Lower lobe of right lung (tissue), 2 donors: ENCODE measurements at regions not wholly inside any gene's neighbourhood (a gene's known extent, or its start where the extent isn't known, plus 50 kb on each side); places are given as distances from the start of the nearest gene placed in this dataset.

Source experiments
- ATAC-seq, 2 donors: fragments of 200-7000 bp; cut with Tn5 transposase; one replicate each; pipeline ENCODE4 v1.9.1; 2020 to 2022; ENCODE audit warnings: mild to moderate bottlenecking in 2 of 2, moderate library complexity in 2 of 2
- DNase-seq: peaks from one replicate; pipeline ENCODE4 v3.0.0-alpha.2; 2020
- H3K27ac ChIP-seq: fragments of 200-600 bp; one replicate; pipeline ENCODE4 v1.8.0; 2022
- H3K27me3 ChIP-seq: fragments of 200-600 bp; one replicate; pipeline ENCODE4 v1.8.0; 2022; ENCODE audit warnings: low read depth
- H3K36me3 ChIP-seq: fragments of 200-600 bp; one replicate; pipeline ENCODE4 v1.8.0; 2022; ENCODE audit warnings: mild to moderate bottlenecking
- H3K4me1 ChIP-seq: fragments of 200-600 bp; one replicate; pipeline ENCODE4 v1.8.0; 2022
- H3K4me3 ChIP-seq: fragments of 200-600 bp; one replicate; pipeline ENCODE4 v1.8.0; 2022; ENCODE audit warnings: mild to moderate bottlenecking
- H3K9me3 ChIP-seq: fragments of 200-600 bp; one replicate; pipeline ENCODE4 v1.8.0; 2022
- intact Hi-C: fragments of 100-400 bp; cut with DNase I; formaldehyde crosslinking; loops from one replicate; pipeline ENCODE4 v1.11.0; 2022
- TF ChIP-seq, protein P1 (sequence below): fragments of 200-600 bp; IDR thresholded peaks from one replicate; pipeline ENCODE4 v1.8.0; 2022; ENCODE audit warnings: antibody characterized with exemption, mild to moderate bottlenecking
- donor health status: DM: no; HTN: yes; CAD: no; lungs with severe emphysema.

DNA sequence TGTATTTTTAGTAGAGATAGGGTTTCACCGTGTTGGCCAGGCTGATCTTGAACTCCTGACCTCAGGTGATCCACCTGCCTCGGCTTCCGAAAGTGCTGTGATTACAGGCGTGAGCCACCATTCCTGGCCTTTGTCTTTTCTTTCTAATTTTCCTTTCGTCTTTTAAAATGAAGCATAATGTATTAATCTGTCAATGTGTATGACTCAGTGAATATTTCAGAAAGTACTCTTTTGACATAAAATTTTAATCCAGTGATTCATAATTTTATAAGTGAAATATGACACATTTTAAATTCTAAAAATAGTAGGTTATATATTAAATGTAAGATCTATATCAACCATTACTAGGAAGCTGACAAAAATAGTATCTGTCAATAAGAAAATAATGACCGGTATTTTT lies 1059.0 kb upstream of the PRMT6 start:
- Histone ChIP-seq H3K4me3 (no peak overlapping the region), H3K27ac (no peak overlapping the region), H3K27me3 (no peaks in the 10 kb centered on the region), H3K36me3 (no peaks in the 10 kb centered on the region), H3K9me3 (no peaks in the 10 kb centered on the region), H3K4me1 (no peaks in the 10 kb centered on the region)
- DNase-seq (no peak), ATAC-seq (no peak)
- intact Hi-C loops: no loop called here
- TF ChIP-seq, protein P1, sequence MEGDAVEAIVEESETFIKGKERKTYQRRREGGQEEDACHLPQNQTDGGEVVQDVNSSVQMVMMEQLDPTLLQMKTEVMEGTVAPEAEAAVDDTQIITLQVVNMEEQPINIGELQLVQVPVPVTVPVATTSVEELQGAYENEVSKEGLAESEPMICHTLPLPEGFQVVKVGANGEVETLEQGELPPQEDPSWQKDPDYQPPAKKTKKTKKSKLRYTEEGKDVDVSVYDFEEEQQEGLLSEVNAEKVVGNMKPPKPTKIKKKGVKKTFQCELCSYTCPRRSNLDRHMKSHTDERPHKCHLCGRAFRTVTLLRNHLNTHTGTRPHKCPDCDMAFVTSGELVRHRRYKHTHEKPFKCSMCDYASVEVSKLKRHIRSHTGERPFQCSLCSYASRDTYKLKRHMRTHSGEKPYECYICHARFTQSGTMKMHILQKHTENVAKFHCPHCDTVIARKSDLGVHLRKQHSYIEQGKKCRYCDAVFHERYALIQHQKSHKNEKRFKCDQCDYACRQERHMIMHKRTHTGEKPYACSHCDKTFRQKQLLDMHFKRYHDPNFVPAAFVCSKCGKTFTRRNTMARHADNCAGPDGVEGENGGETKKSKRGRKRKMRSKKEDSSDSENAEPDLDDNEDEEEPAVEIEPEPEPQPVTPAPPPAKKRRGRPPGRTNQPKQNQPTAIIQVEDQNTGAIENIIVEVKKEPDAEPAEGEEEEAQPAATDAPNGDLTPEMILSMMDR: no peak

DNA sequence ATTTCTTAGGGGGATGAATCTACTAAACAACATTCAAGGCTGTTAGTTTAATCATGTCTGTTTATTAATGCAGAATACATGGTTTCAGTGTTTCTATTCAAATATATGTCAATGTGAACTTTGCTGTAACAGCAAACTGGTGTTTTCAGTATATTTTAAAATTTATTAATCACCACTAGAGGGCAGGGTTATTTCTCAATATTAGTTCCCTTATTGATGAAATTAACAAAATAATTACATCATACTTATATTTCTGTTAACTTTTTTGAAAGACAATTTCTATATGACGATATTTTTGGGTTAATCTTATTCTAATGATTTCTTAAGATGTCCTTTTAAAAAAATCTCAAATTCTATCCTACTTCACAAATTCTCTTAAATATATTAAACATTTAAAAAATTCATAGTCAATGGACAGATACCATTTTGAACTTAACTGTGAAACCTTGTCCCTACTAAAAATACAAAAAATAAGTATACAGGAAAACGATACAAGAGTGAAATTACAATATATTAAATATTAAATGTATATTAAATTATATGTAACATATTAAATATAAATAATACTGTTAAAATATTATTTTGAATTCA lies 1034.1 kb upstream of the PRMT6 start:
- TF ChIP-seq, protein P1: peak; percentile 23

DNA sequence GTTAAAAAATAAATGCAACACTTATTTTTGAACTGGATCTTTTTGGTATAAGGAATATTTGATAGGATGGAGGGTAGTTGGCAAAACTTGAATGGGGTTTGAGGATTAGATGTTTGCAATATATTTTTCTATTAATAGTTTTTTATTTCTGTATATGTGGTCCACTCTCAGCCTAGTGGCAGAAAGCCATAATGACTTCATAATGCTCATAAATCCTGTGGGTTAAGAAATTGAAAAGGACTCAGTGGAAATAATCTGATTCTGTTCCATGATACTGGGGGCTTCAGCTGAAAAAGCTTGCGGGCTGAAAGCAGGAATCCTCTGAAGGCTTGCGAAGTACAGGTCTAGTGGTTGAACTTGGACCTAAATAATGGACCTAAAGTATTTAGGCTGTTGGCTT lies 1028.6 kb upstream of the PRMT6 start:
- no peak overlapping the region for H3K27ac ChIP-seq
- intact Hi-C loops: no loop called here
- no peak for DNase-seq

More for the DNA sequence above, 1034.1 kb upstream of the PRMT6 start:
- Histone ChIP-seq H3K9me3 (no peaks in the 10 kb centered on the region), H3K27ac (no peak overlapping the region), H3K36me3 (no peaks in the 10 kb centered on the region), H3K27me3 (no peaks in the 10 kb centered on the region), H3K4me3 (no peak overlapping the region), H3K4me1 (no peaks in the 10 kb centered on the region)
- no peak for DNase-seq
- intact Hi-C loops: no loop called here
- no peak for ATAC-seq

DNA sequence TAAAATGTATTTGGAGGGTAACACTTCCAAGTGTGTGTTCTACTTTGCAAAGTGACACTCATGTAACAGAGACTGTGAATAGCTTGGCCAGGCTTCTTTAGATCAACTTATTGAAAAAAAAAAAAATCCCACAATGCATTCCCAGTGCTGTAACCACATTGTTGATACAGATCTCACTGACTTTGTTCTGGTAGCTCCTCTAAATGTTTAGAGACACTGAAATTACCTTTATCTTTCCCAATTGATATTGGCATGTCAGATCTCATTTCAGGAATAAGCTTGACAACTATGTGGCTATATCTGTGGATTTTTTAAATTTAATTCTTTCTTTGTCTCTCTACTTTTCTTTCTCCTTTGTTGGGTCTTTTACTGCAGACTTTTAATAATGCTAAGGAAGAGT lies 1018.9 kb upstream of the PRMT6 start:
- intact Hi-C loops: no loop called here
- Histone ChIP-seq H3K4me3 (no peak overlapping the region), H3K4me1 (no peaks in the 10 kb centered on the region), H3K36me3 (no peaks in the 10 kb centered on the region), H3K9me3 (no peaks in the 10 kb centered on the region), H3K27me3 (no peaks in the 10 kb centered on the region), H3K27ac (no peak overlapping the region)
- TF ChIP-seq, protein P1: no peak
- ATAC-seq: no peak
- no peak for DNase-seq

More for the DNA sequence above, 1028.6 kb upstream of the PRMT6 start:
- no peaks in the 10 kb centered on the region for H3K27me3 ChIP-seq
- no peak for ATAC-seq
- no peaks in the 10 kb centered on the region for H3K4me1 ChIP-seq
- TF ChIP-seq, protein P1: no peak
- no peaks in the 10 kb centered on the region for H3K9me3 ChIP-seq
- H3K4me3 ChIP-seq: no peak overlapping the region
- no peaks in the 10 kb centered on the region for H3K36me3 ChIP-seq

DNA sequence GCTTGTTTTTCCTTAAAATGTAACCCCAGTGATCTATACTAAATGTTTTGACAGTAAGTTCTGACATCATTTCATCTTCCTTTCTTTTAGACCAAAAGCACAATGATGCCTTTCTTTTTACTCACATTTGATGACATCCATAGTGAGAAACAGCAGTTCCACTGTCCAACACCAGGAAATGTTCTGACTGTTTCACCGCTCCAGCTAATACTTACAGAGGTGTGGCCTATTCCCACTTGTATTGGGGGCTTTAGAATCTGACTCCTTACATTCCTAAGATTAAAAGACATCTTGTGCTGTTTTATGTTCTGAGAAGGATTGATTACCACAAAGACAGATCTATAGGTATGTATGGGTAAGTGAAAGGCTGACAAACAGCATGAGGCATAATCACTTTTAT lies 1018.2 kb upstream of the PRMT6 start:
- TF ChIP-seq, protein P1: no peak
- Histone ChIP-seq H3K36me3 (no peaks in the 10 kb centered on the region), H3K4me1 (no peaks in the 10 kb centered on the region), H3K4me3 (no peak overlapping the region), H3K9me3 (no peaks in the 10 kb centered on the region), H3K27me3 (no peaks in the 10 kb centered on the region), H3K27ac (no peak overlapping the region)
- intact Hi-C loops: no loop called here
- ATAC-seq (no peak), DNase-seq (no peak)
